SK-N-SH treated with all-trans-retinoic acid at 6 μM for 48 hours (cell line): ENCODE measurements at regions not wholly inside any gene's neighbourhood (a gene's known extent, or its start where the extent isn't known, plus 50 kb on each side); places are given as distances from the start of the nearest gene placed in this dataset.

Experiments used
- OSR1 ChIP-seq: fragments of 250-450 bp; sonication (Bioruptor Pico); IDR thresholded peaks from 2 replicates; pipeline ENCODE4 v1.8.0; 2022; ENCODE audit warnings: moderate library complexity, mild to moderate bottlenecking, inconsistent platforms
- PPARA ChIP-seq: fragments of 250-450 bp; sonication (Bioruptor Pico); IDR thresholded peaks from 2 replicates; pipeline ENCODE4 v1.5.0; 2020; ENCODE audit warnings: mild to moderate bottlenecking, borderline replicate concordance
- RARB ChIP-seq: fragments of 250-450 bp; sonication (Bioruptor Pico); IDR thresholded peaks from 2 replicates; pipeline ENCODE4 v1.8.0; 2021; ENCODE audit warnings: mild to moderate bottlenecking, moderate library complexity
- SNAI2 ChIP-seq: fragments of 250-450 bp; sonication (Bioruptor Pico); IDR thresholded peaks from 2 replicates; pipeline ENCODE4 v1.5.0; 2020; ENCODE audit warnings: mild to moderate bottlenecking, moderate library complexity
- ZC3H10 ChIP-seq: fragments of 250-450 bp; sonication (Bioruptor Pico); IDR thresholded peaks from 2 replicates; pipeline ENCODE4 v1.5.1; 2021; ENCODE audit warnings: mild to moderate bottlenecking, moderate library complexity
- ZFP3 ChIP-seq: fragments of 250-450 bp; sonication (Bioruptor Pico); IDR thresholded peaks from 2 replicates; pipeline ENCODE4 v1.5.0; 2020; ENCODE audit warnings: mild to moderate bottlenecking, moderate library complexity
- ZNF565 ChIP-seq: fragments of 450-650 bp; formaldehyde crosslinking; conservative IDR thresholded peaks from 2 replicates; pipeline ENCODE4 v1.5.0; 2020; ENCODE audit warnings: low read depth, mild to moderate bottlenecking, moderate library complexity
- TF ChIP-seq, protein P1 (sequence below): fragments of 250-450 bp; sonication (Bioruptor Pico); IDR thresholded peaks from 2 replicates; pipeline ENCODE4 v1.5.1; 2021; ENCODE audit warnings: mild to moderate bottlenecking, moderate library complexity
- TF ChIP-seq, protein P2 (sequence below): fragments of 250-450 bp; sonication (Bioruptor Pico); IDR thresholded peaks from 2 replicates; pipeline ENCODE4 v1.8.0; 2020; ENCODE audit warnings: mild to moderate bottlenecking, moderate library complexity, borderline replicate concordance

DNA sequence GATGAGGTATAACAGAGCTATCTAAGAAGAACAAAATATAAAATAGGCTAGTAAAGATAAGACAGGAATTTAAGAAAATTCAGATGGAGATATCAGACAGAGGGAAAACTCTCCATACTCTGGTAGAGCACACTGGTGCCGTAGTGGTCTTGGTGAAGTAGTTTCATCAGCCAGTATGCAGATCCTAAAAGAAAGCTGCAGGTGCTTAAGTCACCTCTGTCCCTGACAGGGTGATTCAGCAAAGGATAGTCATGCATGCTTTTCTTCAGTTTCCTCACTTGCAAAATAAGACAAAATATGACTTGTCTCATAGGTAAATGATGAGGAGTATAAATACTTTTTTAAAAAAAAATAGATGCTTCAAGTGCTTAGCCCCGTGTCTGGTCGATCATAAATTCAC, 794.9 kb downstream of the TNS3 start:
- TF ChIP-seq, protein P1, sequence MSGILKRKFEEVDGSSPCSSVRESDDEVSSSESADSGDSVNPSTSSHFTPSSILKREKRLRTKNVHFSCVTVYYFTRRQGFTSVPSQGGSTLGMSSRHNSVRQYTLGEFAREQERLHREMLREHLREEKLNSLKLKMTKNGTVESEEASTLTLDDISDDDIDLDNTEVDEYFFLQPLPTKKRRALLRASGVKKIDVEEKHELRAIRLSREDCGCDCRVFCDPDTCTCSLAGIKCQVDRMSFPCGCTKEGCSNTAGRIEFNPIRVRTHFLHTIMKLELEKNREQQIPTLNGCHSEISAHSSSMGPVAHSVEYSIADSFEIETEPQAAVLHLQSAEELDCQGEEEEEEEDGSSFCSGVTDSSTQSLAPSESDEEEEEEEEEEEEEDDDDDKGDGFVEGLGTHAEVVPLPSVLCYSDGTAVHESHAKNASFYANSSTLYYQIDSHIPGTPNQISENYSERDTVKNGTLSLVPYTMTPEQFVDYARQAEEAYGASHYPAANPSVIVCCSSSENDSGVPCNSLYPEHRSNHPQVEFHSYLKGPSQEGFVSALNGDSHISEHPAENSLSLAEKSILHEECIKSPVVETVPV: no peak
- no peak for TF ChIP-seq OSR1 (CRISPR knock-in tag)
- TF ChIP-seq, protein P2, sequence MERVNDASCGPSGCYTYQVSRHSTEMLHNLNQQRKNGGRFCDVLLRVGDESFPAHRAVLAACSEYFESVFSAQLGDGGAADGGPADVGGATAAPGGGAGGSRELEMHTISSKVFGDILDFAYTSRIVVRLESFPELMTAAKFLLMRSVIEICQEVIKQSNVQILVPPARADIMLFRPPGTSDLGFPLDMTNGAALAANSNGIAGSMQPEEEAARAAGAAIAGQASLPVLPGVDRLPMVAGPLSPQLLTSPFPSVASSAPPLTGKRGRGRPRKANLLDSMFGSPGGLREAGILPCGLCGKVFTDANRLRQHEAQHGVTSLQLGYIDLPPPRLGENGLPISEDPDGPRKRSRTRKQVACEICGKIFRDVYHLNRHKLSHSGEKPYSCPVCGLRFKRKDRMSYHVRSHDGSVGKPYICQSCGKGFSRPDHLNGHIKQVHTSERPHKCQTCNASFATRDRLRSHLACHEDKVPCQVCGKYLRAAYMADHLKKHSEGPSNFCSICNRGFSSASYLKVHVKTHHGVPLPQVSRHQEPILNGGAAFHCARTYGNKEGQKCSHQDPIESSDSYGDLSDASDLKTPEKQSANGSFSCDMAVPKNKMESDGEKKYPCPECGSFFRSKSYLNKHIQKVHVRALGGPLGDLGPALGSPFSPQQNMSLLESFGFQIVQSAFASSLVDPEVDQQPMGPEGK (CRISPR knock-in tag): no peak
- TF ChIP-seq SNAI2 (CRISPR knock-in tag): no peak
- no peak for TF ChIP-seq ZFP3 (CRISPR knock-in tag)
- no peak for TF ChIP-seq ZC3H10
- no peak for TF ChIP-seq ZNF565 (CRISPR knock-in tag)
- TF ChIP-seq PPARA: no peak
- no peak for TF ChIP-seq RARB
